EL (cell line): ENCODE measurements at regions not wholly inside any gene's neighbourhood (a gene's known extent, or its start where the extent isn't known, plus 50 kb on each side); places are given as distances from the start of the nearest gene placed in this dataset.

Experiments used
- DNase-seq: peaks from one replicate; pipeline ENCODE4 v3.0.0-alpha.2; 2016

GRCh38 chr3:158974904-158975303 is 173.1 kb downstream of the MFSD1 start:
- DNase-seq, result peak; percentile 1

GRCh38 chr3:158976966-158977365 is 175.1 kb downstream of the MFSD1 start:
- DNase-seq, result no peak

- no peak for DNase-seq
These were observed 175.6 kb downstream of the MFSD1 start for GRCh38 chr3:158977497-158977896.

- DNase-seq, result no peak
These were observed 181.6 kb downstream of the MFSD1 start for GRCh38 chr3:158983216-158984099.

- no peak for DNase-seq
These were observed 189.4 kb downstream of the MFSD1 start for GRCh38 chr3:158991146-158991705.

GRCh38 chr3:158992463-158992862 is 190.6 kb downstream of the MFSD1 start:
- DNase-seq, result no peak

GRCh38 chr3:158994386-158994785 is 192.5 kb downstream of the MFSD1 start:
- no peak for DNase-seq

GRCh38 chr3:159001711-159002110 is 199.9 kb downstream of the MFSD1 start:
- DNase-seq, result no peak

GRCh38 chr3:159005137-159005536 is 203.3 kb downstream of the MFSD1 start:
- DNase-seq, result no peak

- no peak for DNase-seq
These were observed 205.5 kb downstream of the MFSD1 start for GRCh38 chr3:159007331-159007730.

- DNase-seq, result no peak
These were observed 206.5 kb downstream of the MFSD1 start for GRCh38 chr3:159008401-159008800.

GRCh38 chr3:159018341-159018740 is 216.5 kb downstream of the MFSD1 start:
- no peak for DNase-seq

GRCh38 chr3:159025733-159026132 is 223.9 kb downstream of the MFSD1 start:
- no peak for DNase-seq

- no peak for DNase-seq
These were observed 224.7 kb downstream of the MFSD1 start for GRCh38 chr3:159026510-159026909.

- no peak for DNase-seq
These were observed 226.9 kb downstream of the MFSD1 start for GRCh38 chr3:159028706-159029105.

GRCh38 chr3:159029306-159030026 is 227.6 kb downstream of the MFSD1 start:
- DNase-seq, result no peak

- no peak for DNase-seq
These were observed 228.3 kb downstream of the MFSD1 start for GRCh38 chr3:159030138-159030670.

- no peak for DNase-seq
These were observed 229.2 kb downstream of the MFSD1 start for GRCh38 chr3:159030886-159031679.

- DNase-seq, result peak; percentile 38
These were observed 230.5 kb downstream of the MFSD1 start for GRCh38 chr3:159032311-159032710.

GRCh38 chr3:159038405-159038804 is 236.6 kb downstream of the MFSD1 start:
- no peak for DNase-seq

GRCh38 chr3:159039286-159039685 is 237.4 kb downstream of the MFSD1 start:
- no peak for DNase-seq

- no peak for DNase-seq
These were observed 243.5 kb downstream of the MFSD1 start for GRCh38 chr3:159045279-159045885.
